ENCODE measurements at regions not wholly inside any gene's neighbourhood (a gene's known extent, or its start where the extent isn't known, plus 50 kb on each side); places are given as distances from the start of the nearest gene placed in this dataset.

GRCh38 chr12:98401427-98401826 is 114.0 kb upstream of the TMPO start:
- no peak for DNase-seq (ENCODE audit: low spot score)

- DNase-seq (ENCODE audit: low spot score): no peak
Observed at GRCh38 chr12:98402091-98402490, 113.3 kb upstream of the TMPO start.

- no peak for DNase-seq (ENCODE audit: low spot score)
Observed at GRCh38 chr12:98402671-98403070, 112.7 kb upstream of the TMPO start.

- no peak for DNase-seq (ENCODE audit: low spot score)
Observed at GRCh38 chr12:98403385-98403784, 112.0 kb upstream of the TMPO start.

- no peak for DNase-seq (ENCODE audit: low spot score)
Observed at GRCh38 chr12:98403936-98404335, 111.5 kb upstream of the TMPO start.

GRCh38 chr12:98405805-98406366 is 109.5 kb upstream of the TMPO start:
- DNase-seq (ENCODE audit: low spot score): no peak

GRCh38 chr12:98406378-98406777 is 109.0 kb upstream of the TMPO start:
- no peak for DNase-seq (ENCODE audit: low spot score)

GRCh38 chr12:98408681-98409080 is 106.7 kb upstream of the TMPO start:
- no peak for DNase-seq (ENCODE audit: low spot score)

- no peak for DNase-seq (ENCODE audit: low spot score)
Observed at GRCh38 chr12:98409548-98409947, 105.8 kb upstream of the TMPO start.

- DNase-seq (ENCODE audit: low spot score): no peak
Observed at GRCh38 chr12:98410356-98410755, 105.0 kb upstream of the TMPO start.

GRCh38 chr12:98416845-98417244 is 98.5 kb upstream of the TMPO start:
- DNase-seq (ENCODE audit: low spot score): no peak

GRCh38 chr12:98417266-98417665 is 98.1 kb upstream of the TMPO start:
- no peak for DNase-seq (ENCODE audit: low spot score)

- DNase-seq (ENCODE audit: low spot score): no peak
Observed at GRCh38 chr12:98418357-98419075, 96.9 kb upstream of the TMPO start.

GRCh38 chr12:98419081-98419794 is 96.2 kb upstream of the TMPO start:
- no peak for DNase-seq (ENCODE audit: low spot score)

GRCh38 chr12:98419795-98420404 is 95.5 kb upstream of the TMPO start:
- no peak for DNase-seq (ENCODE audit: low spot score)

- DNase-seq (ENCODE audit: low spot score): no peak
Observed at GRCh38 chr12:98420461-98420860, 94.9 kb upstream of the TMPO start.

GRCh38 chr12:98421316-98421715 is 94.1 kb upstream of the TMPO start:
- DNase-seq (ENCODE audit: low spot score): no peak

GRCh38 chr12:98422359-98422758 is 93.0 kb upstream of the TMPO start:
- DNase-seq (ENCODE audit: low spot score): no peak

- no peak for DNase-seq (ENCODE audit: low spot score)
Observed at GRCh38 chr12:98422812-98423211, 92.6 kb upstream of the TMPO start.

GRCh38 chr12:98423963-98424362 is 91.4 kb upstream of the TMPO start:
- DNase-seq (ENCODE audit: low spot score): no peak

GRCh38 chr12:98424726-98425401 is 90.5 kb upstream of the TMPO start:
- DNase-seq (ENCODE audit: low spot score): peak; percentile 47

- no peak for DNase-seq (ENCODE audit: low spot score)
Observed at GRCh38 chr12:98425859-98426258, 89.5 kb upstream of the TMPO start.

All from CD4-positive, alpha-beta T cell treated with Interleukin-6 at 100 ng/mL for 8 hours (primary cell).